HepG2 (cell line): ENCODE measurements at regions not wholly inside any gene's neighbourhood (a gene's known extent, or its start where the extent isn't known, plus 50 kb on each side); places are given as distances from the start of the nearest gene placed in this dataset.
A peak's percentile ranks its signal among the peaks of the same experiment; 100 is the strongest.

Experiments
- ATAC-seq: fragments of 200-7000 bp; cut with Tn5 transposase; 3 replicates; pipeline ENCODE4 v1.9.1; 2020; ENCODE audit warnings: mild to moderate bottlenecking, moderate library complexity
- BruUV-seq: library from RNA; stranded (reverse); fragments of 400-500 nt; replicated peaks from 2 replicates; lab custom pipeline; 2021; lab: Mats Ljungman, UMichigan
- CTCF ChIA-PET: fragments of 300-600 bp; formaldehyde crosslinking; extraction: SDS; loops from one replicate; lab custom pipeline; 2021; ENCODE audit warnings: low total read pairs, inconsistent platforms, low intra/inter-chr PET ratio; lab: Yijun Ruan, JAX
- POLR2A ChIA-PET: fragments of 350-600 bp; sonication (Branson Sonifier 250); formaldehyde crosslinking; loops from one replicate; lab custom pipeline; 2020; ENCODE audit warnings: antibody characterized with exemption, inconsistent platforms; lab: Yijun Ruan, JAX
- DNase-seq: peaks from one replicate; pipeline ENCODE4 v3.0.0-alpha.2; 2015; ENCODE audit warnings: low spot score
- FAIRE-seq: peaks from 3 replicates; lab custom pipeline; 2011; peaks lifted over from hg19 to GRCh38; lab: Jason Lieb, UNC
- H2AFZ ChIP-seq: one replicate; pipeline ENCODE4 v1.6.1; 2011; ENCODE audit warnings: low read length, inconsistent platforms
- H3K27ac ChIP-seq: fragments of 300-600 bp; 3 replicates; pipeline ENCODE4 v1.8.0; 2011; ENCODE audit warnings: mixed run types, mild to moderate bottlenecking, mixed read lengths, low read length, inconsistent platforms; ENCODE audit not compliant: insufficient read depth; ENCODE audit errors: extremely low read length
- H3K27me3 ChIP-seq, 2 experiments: fragments of 200-600 bp in 1 of 2; 2 replicates in 1 of 2; 3 replicates in 1 of 2; pipeline versions ENCODE4 v1.6.0 to v1.8.0; 2011; ENCODE audit warnings: low read length in 2 of 2, mild to moderate bottlenecking in 2 of 2, moderate library complexity in 2 of 2, inconsistent platforms in 1 of 2; ENCODE audit not compliant: insufficient read depth in 2 of 2, control insufficient read depth in 1 of 2
- H3K36me3 ChIP-seq, 2 experiments: fragments of 200-600 bp in 1 of 2; replicated peaks in 1 of 2; 2 replicates in 1 of 2; 3 replicates in 1 of 2; pipeline versions ENCODE4 v1.5.1 to v1.8.0; 2011; ENCODE audit warnings: low read length in 2 of 2, inconsistent platforms in 1 of 2; ENCODE audit not compliant: insufficient read depth in 2 of 2, control insufficient read depth in 1 of 2
- H3K4me1 ChIP-seq: 2 replicates; pipeline ENCODE4 v1.5.1; 2012; ENCODE audit warnings: low read length, inconsistent platforms; ENCODE audit not compliant: insufficient read depth
- H3K4me2 ChIP-seq: 2 replicates; pipeline ENCODE4 v1.6.0; 2011; ENCODE audit warnings: low read depth, low read length, inconsistent platforms
- H3K4me3 ChIP-seq, 3 experiments: fragments of 200-600 bp in 1 of 3; sonication (generic), shearing (Covaris generic) in 1 of 3; replicated peaks in 1 of 3; 2 replicates each; pipeline ENCODE4 v1.5.1; 2011 to 2016; ENCODE audit warnings: low read length in 3 of 3, inconsistent platforms in 2 of 3, low read depth in 2 of 3, mild to moderate bottlenecking in 2 of 3, control low read depth in 1 of 3, mixed read lengths in 1 of 3; ENCODE audit not compliant: insufficient read depth in 1 of 3
- H3K79me2 ChIP-seq: one replicate; pipeline ENCODE4 v1.6.1; 2011; ENCODE audit warnings: low read length, inconsistent platforms; ENCODE audit not compliant: insufficient read depth
- H3K9ac ChIP-seq: 2 replicates; pipeline ENCODE4 v1.6.0; 2011; ENCODE audit warnings: mild to moderate bottlenecking, low read depth, low read length, inconsistent platforms; ENCODE audit not compliant: insufficient read depth
- H3K9me3 ChIP-seq: 2 replicates; pipeline ENCODE4 v1.5.1; 2012; ENCODE audit warnings: mild to moderate bottlenecking, low read length
- H4K20me1 ChIP-seq: 2 replicates; pipeline ENCODE4 v1.6.0; 2011; ENCODE audit warnings: inconsistent platforms, mild to moderate bottlenecking, low read length, moderate library complexity; ENCODE audit not compliant: insufficient read depth
- ATF7-NPFF ChIP-seq: sonication (generic); formaldehyde crosslinking; IDR thresholded peaks from 2 replicates; pipeline ENCODE4 v1.8.1; 2023; ENCODE audit warnings: mild to moderate bottlenecking, low read depth, missing genetic modification reagents, moderate library complexity
- CEBPB ChIP-seq: IDR thresholded peaks from 2 replicates; pipeline ENCODE4 v1.6.1; 2011; ENCODE audit warnings: low read depth, low read length, improper control_type of control experiment, borderline replicate concordance
- MTF2 ChIP-seq: sonication (generic); formaldehyde crosslinking; IDR thresholded peaks from 2 replicates; pipeline ENCODE4 v1.5.0; 2020; ENCODE audit warnings: missing genetic modification reagents, borderline replicate concordance
- NCOA2 ChIP-seq: sonication (generic); formaldehyde crosslinking; IDR thresholded peaks from 2 replicates; pipeline ENCODE4 v1.8.0; 2022; ENCODE audit warnings: inconsistent platforms
- NRL ChIP-seq: sonication (generic); formaldehyde crosslinking; IDR thresholded peaks from 2 replicates; pipeline ENCODE4 v1.5.0; 2020; ENCODE audit warnings: missing genetic modification reagents, mild to moderate bottlenecking, moderate library complexity, borderline replicate concordance
- POLR2AphosphoS2 ChIP-seq: IDR thresholded peaks from 2 replicates; pipeline ENCODE4 v1.6.1; 2011; ENCODE audit warnings: low read depth, low read length, improper control_type of control experiment
- SMYD3 ChIP-seq: sonication (generic); formaldehyde crosslinking; IDR thresholded peaks from 2 replicates; pipeline ENCODE4 v1.8.1; 2023; ENCODE audit warnings: mild to moderate bottlenecking, missing genetic modification reagents
- TAF1 ChIP-seq: sonication (generic); formaldehyde crosslinking; IDR thresholded peaks from 2 replicates; pipeline ENCODE4 v1.4.0; 2020; ENCODE audit warnings: missing genetic modification reagents
- TCF12 ChIP-seq, 2 experiments: fragments of 450-650 bp in 1 of 2; sonication (generic) in 1 of 2; formaldehyde crosslinking in 1 of 2; IDR thresholded peaks; 2 replicates each; pipeline versions ENCODE4 v1.6.1 to v1.8.0; 2017 to 2022; ENCODE audit warnings: antibody characterized with exemption in 1 of 2, mild to moderate bottlenecking in 1 of 2, missing genetic modification reagents in 1 of 2, moderate library complexity in 1 of 2
- ZKSCAN5 ChIP-seq: sonication (generic); formaldehyde crosslinking; IDR thresholded peaks from 2 replicates; pipeline ENCODE4 v1.5.1; 2020; ENCODE audit warnings: mild to moderate bottlenecking, missing genetic modification reagents
- ZNF264 ChIP-seq: sonication (generic); formaldehyde crosslinking; IDR thresholded peaks from 2 replicates; pipeline ENCODE4 v1.4.0; 2020; ENCODE audit warnings: missing genetic modification reagents
- WGBS: methylation state at CpG from one replicate; pipeline ENCODE4 v1.1.6; 2017; ENCODE audit warnings: low lambda C conversion rate; 5-methylcytosine and 5-hydroxymethylcytosine counted together
- in situ Hi-C: cut with HindIII; loops from 2 replicates; pipeline ENCODE4 v1.10.0; 2017; ENCODE audit warnings: low pct_unique_long_range_greater_than_20kb; ENCODE audit not compliant: extremely low pct_ligation_motif_present
- intact Hi-C: fragments of 100-400 bp; cut with micrococcal nuclease; formaldehyde crosslinking; loops from one replicate; pipeline ENCODE4 v1.10.0; 2022; ENCODE audit not compliant: unreplicated experiment

DNA sequence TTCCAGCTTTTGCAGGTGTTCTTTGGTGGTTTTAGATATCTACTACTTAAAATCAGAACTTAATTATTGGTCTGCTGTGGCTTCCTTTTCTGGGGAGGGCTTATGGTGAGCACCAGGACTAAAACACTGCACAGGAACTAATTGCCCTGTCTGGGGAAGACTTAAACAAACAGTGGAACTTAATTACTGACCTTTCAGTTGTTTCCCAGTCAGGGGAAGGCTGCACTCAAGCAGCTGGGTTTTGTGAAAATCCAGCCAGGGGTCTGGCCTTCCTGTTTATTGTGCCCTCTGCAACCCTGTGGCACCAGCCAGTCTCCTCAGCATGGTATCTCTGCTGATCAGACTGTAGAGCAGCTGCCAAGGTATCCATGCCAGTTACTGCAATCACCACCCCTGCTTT, 398.2 kb downstream of the ADCYAP1 start (continued):
- TF ChIP-seq NRL (CRISPR knock-in tag) (no peak), ZNF264 (CRISPR knock-in tag) (no peak), NCOA2 (CRISPR knock-in tag) (no peak), TAF1 (CRISPR knock-in tag) (no peak)

DNA sequence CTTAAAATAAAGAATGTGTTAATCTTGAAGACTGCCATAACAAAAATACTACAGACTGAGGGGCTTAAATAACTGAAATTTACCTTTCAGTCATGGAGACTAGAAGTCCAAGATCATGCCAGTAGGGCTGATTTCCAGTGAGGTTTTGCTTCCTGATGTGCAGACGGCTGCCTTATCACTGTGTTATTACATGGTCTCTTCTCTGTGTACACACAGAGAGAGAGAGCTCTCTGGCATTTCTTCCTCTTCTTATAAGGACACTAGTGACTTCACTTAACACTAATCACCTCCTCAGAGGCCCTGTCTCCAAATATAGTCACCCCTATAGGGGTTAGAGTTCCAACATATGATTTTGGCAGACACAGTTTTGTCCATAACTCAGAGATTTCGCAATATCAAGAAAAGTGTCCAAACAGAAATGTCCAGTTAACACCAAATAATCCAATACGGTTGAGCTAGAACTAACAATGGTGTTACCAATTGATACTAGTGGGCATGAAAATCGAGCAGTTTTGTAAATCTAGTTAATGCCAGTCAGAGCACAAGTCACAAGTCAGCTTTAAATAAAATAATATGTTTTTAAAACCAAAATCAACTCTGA, 399.8 kb downstream of the ADCYAP1 start:
- Histone ChIP-seq H3K27me3 (no peaks in the 10 kb centered on the region), H3K79me2 (no peaks in the 10 kb centered on the region), H4K20me1 (no peaks in the 10 kb centered on the region), H3K4me3 (no peak overlapping the region), H2AFZ (no peak overlapping the region), H3K36me3 (no peaks in the 10 kb centered on the region), H3K4me2 (no peak overlapping the region), H3K9ac (no peak overlapping the region), H3K4me1 (no peaks in the 10 kb centered on the region), H3K9me3 (no peaks in the 10 kb centered on the region), H3K27ac (no peak overlapping the region)
- ATAC-seq, result no peak
- intact Hi-C loops (loop anchor here (10.0 kb wide), 1 partner anchor 60 kb away; no protein-coding TSS in a partner anchor), in situ Hi-C loops (no loop called here)
- BruUV-seq, result no TSS peak
- ChIA-PET POLR2A (no interaction called here), CTCF (no interaction called here)
- peak; percentile 79 for TF ChIP-seq CEBPB
- TF ChIP-seq ZKSCAN5 (CRISPR knock-in tag), result no peak
- 2% methylated on average over 4 of the region's 4 CpGs for WGBS
- no peak for FAIRE-seq
- no peak for DNase-seq

DNA sequence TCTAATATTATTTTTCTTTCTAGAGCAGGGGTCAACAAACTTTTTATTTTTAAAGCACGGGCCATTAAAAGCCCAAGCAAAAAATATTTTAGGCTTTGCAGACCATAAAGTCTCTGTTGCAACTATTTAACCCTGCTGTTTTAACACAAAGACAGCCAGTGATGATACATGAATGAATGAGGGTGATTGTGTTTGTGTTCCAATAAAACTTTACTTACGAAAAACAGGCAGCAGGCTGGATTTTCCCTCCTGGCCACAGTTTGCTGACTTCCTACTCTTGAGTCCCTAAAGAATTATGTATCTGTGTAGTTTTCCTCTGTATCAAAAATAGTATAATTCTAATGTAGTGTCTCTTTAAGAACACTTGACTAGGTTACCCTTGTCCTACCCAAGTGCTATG, 402.0 kb downstream of the ADCYAP1 start:
- H4K20me1 ChIP-seq, result no peaks in the 10 kb centered on the region
- no peaks in the 10 kb centered on the region for H3K4me1 ChIP-seq
- no peaks in the 10 kb centered on the region for H3K79me2 ChIP-seq
- FAIRE-seq (no peak), ATAC-seq (no peak), DNase-seq (no peak)
- POLR2A ChIA-PET, result no interaction called here
- CTCF ChIA-PET, result no interaction called here
- H3K36me3 ChIP-seq, result no peaks in the 10 kb centered on the region
- no peaks in the 10 kb centered on the region for H3K27me3 ChIP-seq
- no peaks in the 10 kb centered on the region for H3K9me3 ChIP-seq
- no peak overlapping the region for H3K4me3 ChIP-seq
- H3K27ac ChIP-seq, result no peak overlapping the region
- no peak overlapping the region for H3K4me2 ChIP-seq
- no peak overlapping the region for H2AFZ ChIP-seq
- intact Hi-C loops, result loop anchor here (10.0 kb wide), 1 partner anchor 62 kb away; no protein-coding TSS in a partner anchor
- no peak overlapping the region for H3K9ac ChIP-seq
- no TSS peak for BruUV-seq
- 0% methylated on average over 2 of the region's 2 CpGs for WGBS
- TF ChIP-seq POLR2AphosphoS2, result no peak
- TF ChIP-seq ATF7-NPFF (CRISPR knock-in tag), result no peak
- TF ChIP-seq MTF2, result no peak
- no peak for TF ChIP-seq TCF12 (IDR thresholded peaks at IDR 0.05)
- no peak for TF ChIP-seq TCF12 (CRISPR knock-in tag; IDR thresholded peaks at IDR 0.05)
- no peak for TF ChIP-seq SMYD3
- in situ Hi-C loops, result no loop called here
